Activated CD8-positive, alpha-beta memory T cell treated with anti-CD3 and anti-CD28 coated beads for 36 hours (primary cell): ENCODE measurements at regions not wholly inside any gene's neighbourhood (a gene's known extent, or its start where the extent isn't known, plus 50 kb on each side); places are given as distances from the start of the nearest gene placed in this dataset.
"Not testable (repeated sequence)": the region's sequence is repeated elsewhere in the genome, so short reads cannot be mapped to it uniquely, and the experiment has no call there.

Experiments used
- CTCF ChIA-PET: fragments of 350-600 bp; sonication (Branson Sonifier 250); formaldehyde crosslinking; loops from one replicate; lab custom pipeline; 2021; ENCODE audit warnings: antibody characterized with exemption; lab: Charles Lee
- POLR2A ChIA-PET: fragments of 350-600 bp; sonication (Branson Sonifier 250); formaldehyde crosslinking; loops from one replicate; lab custom pipeline; 2021; ENCODE audit warnings: antibody characterized with exemption; lab: Charles Lee

GRCh38 chr2:105554235-105554634, 155.4 kb upstream of the FHL2 start:
- CTCF ChIA-PET: no interaction called here
- POLR2A ChIA-PET: no interaction called here

- ChIA-PET POLR2A (no interaction called here), CTCF (no interaction called here)
Measured at GRCh38 chr2:105553538-105554196, 154.8 kb upstream of the FHL2 start.

GRCh38 chr2:105546628-105546974, 147.8 kb upstream of the FHL2 start:
- CTCF ChIA-PET: interaction anchor here (0.8 kb wide), 2 partner anchors 10 to 178 kb away, joined by 3 to 4 read pairs; no protein-coding TSS in a partner anchor
- POLR2A ChIA-PET: no interaction called here

GRCh38 chr2:105545730-105546627, 147.1 kb upstream of the FHL2 start:
- CTCF ChIA-PET: interaction anchor here (0.8 kb wide), 1 partner anchor 177 kb away, joined by 4 read pairs; no protein-coding TSS in a partner anchor
- POLR2A ChIA-PET: no interaction called here

- ChIA-PET POLR2A (no interaction called here), CTCF (no interaction called here)
Measured at GRCh38 chr2:105544591-105545377, 145.9 kb upstream of the FHL2 start.

- ChIA-PET POLR2A (no interaction called here), CTCF (no interaction called here)
Measured at GRCh38 chr2:105541189-105542050, 142.6 kb upstream of the FHL2 start.

- POLR2A ChIA-PET: no interaction called here
- CTCF ChIA-PET: no interaction called here
Measured at GRCh38 chr2:105540642-105541041, 141.8 kb upstream of the FHL2 start.

- POLR2A ChIA-PET: no interaction called here
- CTCF ChIA-PET: no interaction called here
Measured at GRCh38 chr2:105539331-105539730, 140.5 kb upstream of the FHL2 start.

GRCh38 chr2:105538840-105539239, 140.0 kb upstream of the FHL2 start:
- ChIA-PET POLR2A (no interaction called here), CTCF (no interaction called here)

GRCh38 chr2:105537920-105538319, 139.1 kb upstream of the FHL2 start:
- ChIA-PET CTCF (no interaction called here), POLR2A (no interaction called here)

GRCh38 chr2:105537466-105537865, 138.6 kb upstream of the FHL2 start:
- POLR2A ChIA-PET: no interaction called here
- CTCF ChIA-PET: interaction anchor here (1.2 kb wide), 1 partner anchor 9 kb away, joined by 3 read pairs; no protein-coding TSS in a partner anchor

- ChIA-PET CTCF (interaction anchor here (1.2 kb wide), 1 partner anchor 11 kb away, joined by 3 read pairs; no protein-coding TSS in a partner anchor), POLR2A (no interaction called here)
Measured at GRCh38 chr2:105536175-105536574, 137.3 kb upstream of the FHL2 start.

- POLR2A ChIA-PET, CTCF ChIA-PET: not testable (repeated sequence)
Measured at GRCh38 chr2:105529258-105529657, 130.4 kb upstream of the FHL2 start.

GRCh38 chr2:105526000-105526925, 127.4 kb upstream of the FHL2 start:
- CTCF ChIA-PET: interaction anchor here (1.4 kb wide), 1 partner anchor 157 kb away, joined by 3 read pairs; no protein-coding TSS in a partner anchor
- POLR2A ChIA-PET: no interaction called here

- ChIA-PET CTCF (interaction anchor here (1.4 kb wide), 1 partner anchor 156 kb away, joined by 3 read pairs; no protein-coding TSS in a partner anchor), POLR2A (no interaction called here)
Measured at GRCh38 chr2:105525201-105525600, 126.3 kb upstream of the FHL2 start.

GRCh38 chr2:105522645-105523044, 123.8 kb upstream of the FHL2 start:
- POLR2A ChIA-PET: no interaction called here
- CTCF ChIA-PET: interaction anchor here (1.4 kb wide), 1 partner anchor 152 kb away, joined by 4 read pairs; no protein-coding TSS in a partner anchor

- ChIA-PET CTCF (interaction anchor here (0.6 to 1.6 kb wide), 5 partner anchors 12 to 177 kb away, joined by 3 to 9 read pairs (median 4); no protein-coding TSS in a partner anchor), POLR2A (no interaction called here)
Measured at GRCh38 chr2:105521616-105522015, 122.8 kb upstream of the FHL2 start.
